B cell (primary cell): ENCODE measurements at regions not wholly inside any gene's neighbourhood (a gene's known extent, or its start where the extent isn't known, plus 50 kb on each side); places are given as distances from the start of the nearest gene placed in this dataset.

Experiments
- ATAC-seq: fragments of 200-7000 bp; cut with Tn5 transposase; one replicate; pipeline ENCODE4 v1.10.0; 2021; ENCODE audit warnings: low read depth, mild to moderate bottlenecking, moderate number of reproducible peaks, moderate library complexity
- CTCF ChIA-PET: fragments of 350-600 bp; sonication (Branson Sonifier 250); formaldehyde crosslinking; loops from one replicate; lab custom pipeline; 2021; ENCODE audit warnings: antibody characterized with exemption, inconsistent platforms; lab: Charles Lee
- POLR2A ChIA-PET: fragments of 350-600 bp; sonication (Branson Sonifier 250); formaldehyde crosslinking; loops from one replicate; lab custom pipeline; 2021; ENCODE audit warnings: antibody characterized with exemption; lab: Charles Lee
- DNase-seq: peaks from one replicate; pipeline ENCODE4 v3.0.0; 2013
- H2AFZ ChIP-seq: 2 replicates; pipeline ENCODE4 v1.6.1; 2012; ENCODE audit warnings: mild to moderate bottlenecking, low read depth, low read length; ENCODE audit not compliant: insufficient read depth, poor library complexity, severe bottlenecking
- H3K27ac ChIP-seq, 2 donors: 1 replicate in 1 of 2; 2 replicates in 1 of 2; pipeline ENCODE4 v1.5.1; 2012 to 2013; ENCODE audit warnings: low read length in 2 of 2, mild to moderate bottlenecking in 2 of 2, moderate library complexity in 1 of 2
- H3K27me3 ChIP-seq, 4 experiments: fragments of 200-600 bp in 1 of 4; sonication (generic) in 1 of 4; replicated peaks in 1 of 4; 1 replicate in 2 of 4; 2 replicates in 2 of 4; pipeline versions ENCODE4 v1.6.1 to v1.7.0; 2013 to 2016; ENCODE audit warnings: low read length in 3 of 4, mild to moderate bottlenecking in 2 of 4, mixed read lengths in 1 of 4, moderate library complexity in 1 of 4; ENCODE audit not compliant: insufficient read depth in 4 of 4, control insufficient read depth in 3 of 4; ENCODE audit errors: control extremely low read depth in 1 of 4
- H3K36me3 ChIP-seq, 2 experiments: replicated peaks in 1 of 2; 1 replicate in 1 of 2; 2 replicates in 1 of 2; pipeline versions ENCODE4 v1.6.1 to v1.7.1; 2013; ENCODE audit warnings: low read length in 1 of 2; ENCODE audit not compliant: insufficient read depth in 2 of 2, control insufficient read depth in 1 of 2; ENCODE audit errors: control extremely low read depth in 1 of 2, extremely low read depth in 1 of 2
- H3K4me1 ChIP-seq, 2 donors: fragments of 200-600 bp in 1 of 2; sonication (generic) in 1 of 2; 1 replicate in 1 of 2; 2 replicates in 1 of 2; pipeline versions ENCODE4 v1.5.1 to v1.6.1; 2013 to 2017; ENCODE audit warnings: low read length in 2 of 2; ENCODE audit not compliant: control insufficient read depth in 2 of 2, insufficient read depth in 2 of 2
- H3K4me2 ChIP-seq: replicated peaks from 2 replicates; pipeline ENCODE3; 2012; ENCODE audit warnings: mild to moderate bottlenecking, low read depth, low read length; ENCODE audit not compliant: poor library complexity, severe bottlenecking
- H3K4me3 ChIP-seq, 5 experiments: fragments of 200-600 bp in 1 of 5; sonication (generic) in 1 of 5; 1 replicate in 3 of 5; 2 replicates in 2 of 5; pipeline versions ENCODE4 v1.5.1 to v1.7.0; 2011 to 2016; ENCODE audit warnings: low read length in 4 of 5, mild to moderate bottlenecking in 4 of 5, low read depth in 2 of 5, control low read depth in 1 of 5, moderate library complexity in 1 of 5; ENCODE audit not compliant: insufficient read depth in 1 of 5; ENCODE audit errors: control extremely low read depth in 1 of 5, extremely low read depth in 1 of 5
- H3K79me2 ChIP-seq: fragments of 200-600 bp; sonication (generic); one replicate; pipeline ENCODE4 v1.6.0; 2016; ENCODE audit warnings: low read length; ENCODE audit not compliant: control insufficient read depth, insufficient read depth
- H3K9ac ChIP-seq: fragments of 200-600 bp; sonication (generic); 2 replicates; pipeline ENCODE4 v1.6.1; 2017; ENCODE audit warnings: mild to moderate bottlenecking, low read length, moderate library complexity
- H3K9me3 ChIP-seq, 3 donors: one replicate each; pipeline versions ENCODE4 v1.6.1 to v1.7.1; 2013; ENCODE audit warnings: low read length in 2 of 3; ENCODE audit not compliant: control insufficient read depth in 2 of 3, insufficient read depth in 1 of 3; ENCODE audit errors: control extremely low read depth in 1 of 3
- H4K20me1 ChIP-seq: 2 replicates; pipeline ENCODE4 v1.6.0; 2012; ENCODE audit warnings: mild to moderate bottlenecking, low read length; ENCODE audit not compliant: insufficient read depth, control insufficient read depth, poor library complexity, severe bottlenecking
- H3K27ac Mint-ChIP-seq: one replicate; pipeline ENCODE4 v1.8.0; 2021; ENCODE audit warnings: mixed read lengths
- H3K27me3 Mint-ChIP-seq: one replicate; pipeline ENCODE4 v1.8.0; 2021; ENCODE audit warnings: mixed read lengths
- H3K4me1 Mint-ChIP-seq: one replicate; pipeline ENCODE4 v1.8.0; 2021; ENCODE audit warnings: mixed read lengths
- H3K4me3 Mint-ChIP-seq: one replicate; pipeline ENCODE4 v1.8.0; 2021; ENCODE audit warnings: mixed read lengths
- H3K9me3 Mint-ChIP-seq: one replicate; pipeline ENCODE4 v1.8.0; 2022; ENCODE audit warnings: mixed read lengths; ENCODE audit not compliant: insufficient read depth
- CTCF ChIP-seq: fragments of 200-600 bp; IDR thresholded peaks from one replicate; pipeline ENCODE4 v1.8.0; 2022; ENCODE audit warnings: antibody characterized with exemption, mild to moderate bottlenecking
- EZH2 ChIP-seq: IDR thresholded peaks from 2 replicates; pipeline ENCODE4 v1.6.1; 2012; ENCODE audit warnings: borderline replicate concordance, low read depth, mild to moderate bottlenecking, moderate library complexity, low read length; ENCODE audit not compliant: insufficient read depth, poor library complexity, severe bottlenecking
- WGBS: methylation state at CpG from one replicate; pipeline ENCODE4 v1.1.5; 2013; ENCODE audit warnings: missing lambda C conversion rate; ENCODE audit not compliant: insufficient coverage; 5-methylcytosine and 5-hydroxymethylcytosine counted together
- intact Hi-C: fragments of 100-400 bp; cut with micrococcal nuclease; formaldehyde crosslinking; loops from one replicate; pipeline ENCODE4 v1.10.0; 2022

- no peak for ATAC-seq
- H3K27ac ChIP-seq = no peak overlapping the region
Observed at GRCh38 chr16:85354686-85355514, 242.6 kb upstream of the CIBAR2 start.

More at GRCh38 chr16:85354686-85355514, 242.6 kb upstream of the CIBAR2 start:
- TF ChIP-seq CTCF (no peak), EZH2 (no peak)
- Mint-ChIP-seq H3K9me3 (peaks cover 4% of the 10 kb centered on the region), H3K4me1 (no peaks in the 10 kb centered on the region), H3K27ac (no peak overlapping the region), H3K27me3 (peaks cover 8% of the 10 kb centered on the region), H3K4me3 (no peak overlapping the region)
- Histone ChIP-seq H3K4me2 (no peak overlapping the region), H2AFZ (no peak overlapping the region), H3K79me2 (no peaks in the 10 kb centered on the region), H3K9me3 (peaks cover 0 to 13% (median 4%) of the 10 kb centered on the region in 3 donors), H3K9ac (no peak overlapping the region), H3K4me3 (no peak overlapping the region), H4K20me1 (no peaks in the 10 kb centered on the region), H3K4me1 (no peaks in the 10 kb centered on the region), H3K36me3 (no peaks in the 10 kb centered on the region), H3K27me3 (peaks cover 0 to 3% (median 0%) of the 10 kb centered on the region in 4 experiments)
- CTCF ChIA-PET = interaction anchor here (1.7 kb wide), 1 partner anchor 46 kb away, joined by 3 read pairs; no protein-coding TSS in a partner anchor
- POLR2A ChIA-PET = no interaction called here
- intact Hi-C loops = no loop called here
- 65% methylated on average over 15 of the region's 20 CpGs for WGBS
- no peak for DNase-seq
